SH-SY5Y (cell line): ENCODE measurements at regions not wholly inside any gene's neighbourhood (a gene's known extent, or its start where the extent isn't known, plus 50 kb on each side); places are given as distances from the start of the nearest gene placed in this dataset.

Experiments used
- GATA2 ChIP-seq: IDR thresholded peaks from 2 replicates; pipeline ENCODE4 v1.6.1; 2011; ENCODE audit warnings: mild to moderate bottlenecking, low read depth, low read length
- GATA3 ChIP-seq: IDR thresholded peaks from 2 replicates; pipeline ENCODE4 v1.6.1; 2011; ENCODE audit warnings: low read depth, mild to moderate bottlenecking, low read length, moderate library complexity

DNA sequence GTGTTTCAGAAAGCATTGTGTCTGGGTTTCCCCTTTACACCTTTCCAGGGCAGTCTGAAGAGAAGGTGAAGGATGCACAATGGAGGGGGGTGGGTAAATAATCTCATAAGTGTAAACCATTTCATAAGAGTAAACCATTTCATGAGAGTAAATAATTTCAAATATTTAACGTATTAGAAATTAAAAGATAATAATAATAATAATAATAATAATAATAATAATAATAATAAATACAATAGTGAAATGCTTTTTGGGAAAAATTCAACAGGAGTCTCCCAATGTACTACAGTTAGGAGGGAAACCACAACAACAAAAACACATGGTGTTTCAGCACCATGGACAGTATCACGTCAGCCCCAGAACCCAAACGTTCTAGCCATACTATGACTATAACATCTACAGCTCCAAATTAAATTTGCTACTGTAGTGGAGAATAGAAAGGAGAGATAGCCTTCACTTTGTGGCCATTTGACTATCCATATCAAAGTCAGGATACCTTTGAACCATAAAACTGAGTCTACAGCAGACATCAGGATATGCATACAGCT, 691.8 kb downstream of the BCL11B start:
- TF ChIP-seq GATA2 (no peak), GATA3 (no peak)

GRCh38 chr14:98582276-98582675, 689.7 kb downstream of the BCL11B start:
- no peak for TF ChIP-seq GATA3
- TF ChIP-seq GATA2: no peak

DNA sequence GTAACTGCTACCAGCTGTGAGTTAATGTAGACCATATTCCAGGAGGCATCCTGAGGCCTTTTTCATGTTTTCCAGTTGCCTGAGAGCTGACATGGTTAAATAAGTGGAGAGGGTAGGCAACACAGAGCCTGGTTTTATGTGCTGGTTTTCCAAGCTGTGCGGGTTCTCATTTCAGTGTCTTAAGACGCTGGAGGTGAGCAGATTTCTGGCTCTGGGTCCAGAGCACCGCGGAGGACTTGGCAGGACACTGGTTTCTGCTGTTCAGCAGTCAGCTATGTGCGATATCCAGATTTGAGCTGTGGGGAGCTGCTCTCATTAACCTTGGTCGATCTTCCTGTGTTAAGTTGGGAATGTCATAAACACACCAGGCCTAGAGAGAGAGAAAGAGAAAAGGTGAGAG, 680.8 kb downstream of the BCL11B start:
- TF ChIP-seq GATA2 (no peak), GATA3 (no peak)

- no peak for TF ChIP-seq GATA2
- TF ChIP-seq GATA3: no peak
Observed at GRCh38 chr14:98592611-98593170, 679.3 kb downstream of the BCL11B start.

GRCh38 chr14:98593361-98593761, 678.6 kb downstream of the BCL11B start:
- TF ChIP-seq GATA2 (no peak), GATA3 (no peak)

DNA sequence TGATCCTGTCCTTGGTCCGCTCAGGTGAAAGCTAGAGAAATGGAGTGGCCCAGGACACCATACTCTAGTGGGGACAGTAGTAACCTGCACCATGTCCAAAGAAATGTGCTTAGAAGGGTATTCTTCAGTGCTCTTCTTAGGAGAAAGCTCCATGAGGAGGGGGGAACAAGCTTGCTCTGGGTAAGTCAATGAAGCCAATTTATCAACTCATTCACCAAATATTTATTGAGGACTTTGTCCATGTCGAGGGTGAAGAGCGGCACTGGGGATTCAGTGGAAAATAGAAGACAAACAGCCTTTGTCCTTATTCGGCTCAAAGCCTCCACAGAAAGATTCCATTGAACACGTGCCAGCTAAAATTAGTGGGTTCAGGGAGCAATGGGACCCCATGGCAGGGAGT, 677.8 kb downstream of the BCL11B start:
- TF ChIP-seq GATA2 (no peak), GATA3 (no peak)

GRCh38 chr14:98598576-98598975, 673.4 kb downstream of the BCL11B start:
- TF ChIP-seq GATA2: no peak
- TF ChIP-seq GATA3: no peak

DNA sequence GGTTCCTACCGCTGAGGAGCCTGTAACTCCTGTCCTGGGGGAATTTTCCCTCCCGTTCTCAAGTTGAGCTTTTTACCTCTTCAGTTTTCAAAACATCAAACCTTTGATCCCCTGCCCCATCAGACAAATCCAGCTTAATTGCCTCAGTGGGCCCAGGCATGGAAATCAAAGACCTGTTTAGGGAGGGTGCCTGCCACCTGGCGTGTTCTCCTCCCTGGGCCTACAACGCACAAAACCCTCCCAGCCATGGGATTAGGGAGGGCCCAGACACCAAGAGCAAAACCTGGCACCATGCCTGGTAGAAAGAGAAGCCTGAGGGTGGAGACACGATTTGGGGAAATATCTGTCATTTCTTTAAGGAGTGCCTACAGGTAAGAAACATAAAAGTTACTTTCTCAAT, 672.9 kb downstream of the BCL11B start:
- TF ChIP-seq GATA2 (no peak), GATA3 (no peak)

DNA sequence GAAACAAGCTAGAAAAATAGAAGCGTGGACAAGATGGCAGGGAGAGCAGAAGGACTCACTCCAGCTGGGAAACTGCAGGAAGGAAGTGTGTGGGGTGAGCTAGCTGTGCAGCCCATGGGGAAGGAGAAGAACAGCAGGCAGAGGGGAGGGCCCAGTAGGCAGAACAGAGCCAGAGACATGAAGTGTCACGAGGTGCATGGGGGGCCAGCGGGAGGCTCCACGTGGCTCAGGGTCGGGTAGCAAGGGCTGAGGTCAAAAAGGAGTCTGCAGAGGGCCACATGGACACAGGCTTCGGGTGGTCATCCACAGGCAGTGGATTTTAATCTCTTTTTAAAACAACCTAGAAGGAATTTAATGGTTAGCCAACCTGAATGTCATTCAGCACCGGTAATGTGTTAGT, 669.0 kb downstream of the BCL11B start:
- TF ChIP-seq GATA3 (no peak), GATA2 (no peak)

DNA sequence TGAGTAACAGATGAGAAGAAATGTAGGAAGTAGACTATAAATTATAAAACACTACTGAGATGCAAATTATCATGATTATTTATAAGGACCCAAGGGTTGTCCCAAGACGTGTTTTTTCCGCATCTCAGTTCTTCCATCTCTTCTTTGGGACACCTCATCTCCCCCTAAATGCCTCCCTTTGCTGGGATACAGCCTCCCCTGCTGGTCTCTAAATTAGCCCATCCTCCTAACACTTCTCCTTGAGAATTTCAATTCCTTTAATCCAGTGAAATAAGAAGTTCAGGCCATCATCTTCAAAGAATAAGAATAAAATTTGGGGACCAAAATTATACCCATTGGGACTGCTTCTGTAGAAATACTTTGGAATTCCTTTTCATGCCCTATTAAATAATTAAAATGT, 667.0 kb downstream of the BCL11B start:
- TF ChIP-seq GATA2 (no peak), GATA3 (no peak)

DNA sequence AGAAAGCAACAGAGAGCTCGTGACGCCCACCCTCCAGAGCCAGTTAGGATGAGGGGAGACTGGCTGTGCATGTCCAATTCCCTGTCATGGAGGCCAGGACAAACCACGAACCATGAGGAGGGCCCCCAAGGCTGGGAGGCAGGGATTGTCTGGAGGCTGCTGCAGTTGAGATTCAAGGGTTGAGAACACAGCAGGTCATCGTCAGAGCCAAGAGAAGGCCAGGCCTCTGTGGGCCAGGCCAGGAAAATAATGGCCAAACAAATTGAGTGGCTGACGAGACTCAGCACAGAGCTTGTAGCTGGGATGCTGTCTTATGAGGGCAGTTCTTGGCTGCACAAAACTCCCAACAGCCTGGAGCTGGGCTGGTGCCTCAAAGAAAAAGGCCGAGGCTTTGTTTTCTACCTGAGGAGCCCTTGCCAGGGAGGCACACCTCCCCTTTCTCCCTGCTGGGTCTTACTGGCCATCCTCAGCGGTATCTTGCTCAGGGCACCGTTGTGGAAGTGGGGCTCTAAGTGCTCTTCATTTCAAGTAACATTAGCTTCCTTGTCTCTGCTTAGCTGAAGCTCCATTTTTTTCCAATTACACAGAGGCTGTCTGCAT, 665.9 kb downstream of the BCL11B start:
- TF ChIP-seq GATA2 (no peak), GATA3 (no peak)

DNA sequence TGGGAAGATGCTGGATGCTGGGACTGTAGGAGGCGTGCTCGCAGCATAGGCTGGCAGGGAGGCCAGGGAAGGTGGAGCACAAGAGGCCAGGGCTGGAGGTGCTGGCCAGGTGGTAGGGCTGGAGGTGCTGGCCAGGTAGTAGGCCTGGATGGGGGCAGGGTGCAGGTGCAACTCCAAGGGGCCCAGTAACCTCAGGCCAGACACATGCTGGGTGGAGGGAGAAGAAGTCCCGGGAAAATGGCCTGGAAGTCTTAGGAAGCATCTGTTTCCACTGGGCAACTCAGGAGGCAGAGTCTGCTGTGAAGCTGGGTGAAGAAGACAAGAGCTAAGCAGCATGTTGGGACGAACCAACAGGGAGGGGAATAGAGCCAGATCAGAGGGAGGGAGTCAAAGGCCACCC, 665.2 kb downstream of the BCL11B start:
- TF ChIP-seq GATA2 (no peak), GATA3 (no peak)

- TF ChIP-seq GATA3 (no peak), GATA2 (no peak)
Observed at GRCh38 chr14:98607341-98607910, 664.6 kb downstream of the BCL11B start.

DNA sequence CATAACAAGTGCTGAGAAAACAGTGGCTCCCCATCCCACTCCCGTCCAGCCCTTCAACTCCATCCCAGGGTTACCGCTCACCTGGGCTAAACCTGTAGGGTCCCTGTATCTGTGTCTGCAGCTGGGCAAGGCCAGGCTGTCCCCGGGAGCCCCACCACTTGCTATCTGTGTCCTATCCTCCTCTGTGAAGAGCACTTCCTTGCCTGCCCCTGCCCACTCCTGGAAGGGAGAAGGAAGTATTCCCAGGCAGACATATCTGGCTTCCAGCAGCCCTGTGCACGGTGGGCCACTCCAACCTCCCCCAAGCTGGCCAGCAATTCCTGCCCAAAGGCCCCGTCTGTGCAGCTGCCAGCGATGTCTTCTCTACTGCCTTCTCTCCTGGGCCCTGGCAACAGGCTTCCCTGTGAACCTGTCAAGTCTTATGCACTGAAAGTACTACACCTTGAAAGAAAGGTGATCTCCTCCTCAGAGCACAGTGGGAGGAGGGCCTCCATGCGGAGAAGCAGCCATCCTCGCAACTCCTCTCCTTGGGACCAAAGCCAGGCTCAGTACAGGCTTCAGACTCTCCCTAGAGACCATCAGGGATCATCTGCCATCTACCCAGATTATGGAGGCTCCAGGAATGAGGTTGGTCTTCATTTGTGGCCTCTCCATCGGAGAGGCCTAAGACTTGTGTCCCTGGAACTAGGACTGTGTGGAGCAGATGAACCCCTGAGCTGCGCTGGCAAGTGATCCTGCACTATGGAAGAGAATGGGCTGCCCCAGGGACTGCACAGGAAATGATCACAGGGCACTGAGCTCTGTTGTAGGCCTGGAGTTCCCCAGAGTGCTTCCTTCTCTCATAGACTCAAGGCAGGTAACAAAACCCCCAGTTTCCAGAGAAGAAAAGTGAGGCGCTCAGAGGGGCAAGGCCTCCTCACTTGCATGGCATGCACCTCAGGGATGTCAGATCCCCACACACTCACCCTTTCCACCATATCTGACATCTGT, 663.6 kb downstream of the BCL11B start:
- TF ChIP-seq GATA2 (no peak), GATA3 (no peak)
